ENCODE measurements at regions not wholly inside any gene's neighbourhood (a gene's known extent, or its start where the extent isn't known, plus 50 kb on each side); places are given as distances from the start of the nearest gene placed in this dataset.

- TF ChIP-seq CTCF (IDR thresholded peaks at IDR 0.05 in 4 of 5, conservative IDR thresholded peaks at IDR 0.05 in 1 of 5): no peak
- no peak for TF ChIP-seq POLR2A (IDR thresholded peaks at IDR 0.05)
Observed at GRCh38 chr1:234535218-234535617, 56.2 kb upstream of the TARBP1 start.

Measured in gastrocnemius medialis (tissue), 4 donors.